Panc1 (cell line): ENCODE measurements at regions not wholly inside any gene's neighbourhood (a gene's known extent, or its start where the extent isn't known, plus 50 kb on each side); places are given as distances from the start of the nearest gene placed in this dataset.
"Not testable (repeated sequence)": the region's sequence is repeated elsewhere in the genome, so short reads cannot be mapped to it uniquely, and the experiment has no call there.

Experiments used
- ATAC-seq: fragments of 200-7000 bp; cut with Tn5 transposase; 2 replicates; pipeline ENCODE4 v1.9.1; 2020; ENCODE audit warnings: mild to moderate bottlenecking, moderate library complexity
- BruUV-seq: library from RNA; stranded (reverse); fragments of 400-500 nt; replicated peaks from 2 replicates; lab custom pipeline; 2021; lab: Mats Ljungman, UMichigan
- CTCF ChIA-PET: fragments of 300-600 bp; sonication (Branson Sonifier 250); formaldehyde crosslinking; loops from one replicate; lab custom pipeline; 2022; ENCODE audit warnings: antibody characterized with exemption; lab: Charles Lee
- POLR2A ChIA-PET: fragments of 300-600 bp; sonication (Branson Sonifier 250); formaldehyde crosslinking; loops from one replicate; lab custom pipeline; 2022; ENCODE audit warnings: antibody characterized with exemption; lab: Charles Lee
- DNase-seq: peaks from one replicate; pipeline ENCODE4 v3.0.0-alpha.2; 2010; ENCODE audit warnings: low read depth, low spot score
- H3K27ac ChIP-seq: 2 replicates; pipeline ENCODE4 v1.5.1; 2011; ENCODE audit warnings: mild to moderate bottlenecking, low read length, inconsistent platforms
- H3K27me3 ChIP-seq: fragments of 200-500 bp; sonication (Bioruptor generic); 2 replicates; pipeline ENCODE4 v1.6.0; 2014; ENCODE audit warnings: low read length, inconsistent platforms; ENCODE audit not compliant: control insufficient read depth, insufficient read depth
- H3K36me3 ChIP-seq: fragments of 200-500 bp; sonication (Bioruptor generic); 2 replicates; pipeline ENCODE4 v1.5.1; 2014; ENCODE audit warnings: inconsistent platforms, mild to moderate bottlenecking, low read length, moderate library complexity; ENCODE audit not compliant: control insufficient read depth, insufficient read depth
- H3K4me1 ChIP-seq: 2 replicates; pipeline ENCODE4 v1.5.1; 2011; ENCODE audit warnings: inconsistent platforms, mild to moderate bottlenecking, low read length, moderate library complexity; ENCODE audit not compliant: control insufficient read depth, insufficient read depth
- H3K4me3 ChIP-seq, 2 experiments: 2 replicates each; pipeline ENCODE4 v1.5.1; 2011 to 2012; ENCODE audit warnings: low read depth in 2 of 2, low read length in 2 of 2, mild to moderate bottlenecking in 2 of 2, inconsistent platforms in 1 of 2, moderate library complexity in 1 of 2
- H3K9me3 ChIP-seq: fragments of 200-500 bp; sonication (Bioruptor generic); 2 replicates; pipeline ENCODE4 v1.5.1; 2014; ENCODE audit warnings: low read depth, mild to moderate bottlenecking, inconsistent platforms, low read length, moderate library complexity; ENCODE audit not compliant: control insufficient read depth, insufficient read depth
- CTCF ChIP-seq: fragments of 450-650 bp; IDR thresholded peaks from 2 replicates; pipeline ENCODE4 v1.5.1; 2017; ENCODE audit warnings: mild to moderate bottlenecking
- POLR2AphosphoS5 ChIP-seq: IDR thresholded peaks from 2 replicates; pipeline ENCODE4 v1.6.1; 2012; ENCODE audit warnings: mild to moderate bottlenecking, low read depth, low read length, moderate library complexity
- REST ChIP-seq, 2 experiments: IDR thresholded peaks; 2 replicates each; pipeline ENCODE4 v1.6.1; 2011 to 2012; ENCODE audit warnings: low read depth in 2 of 2, control low read depth in 1 of 2, low read length in 1 of 2, mild to moderate bottlenecking in 1 of 2, moderate library complexity in 1 of 2; ENCODE audit not compliant: insufficient read depth in 1 of 2
- SIN3A ChIP-seq: IDR thresholded peaks from 2 replicates; pipeline ENCODE4 v1.6.1; 2012; ENCODE audit warnings: low read depth, mild to moderate bottlenecking, low read length, moderate library complexity, borderline replicate concordance; ENCODE audit not compliant: insufficient read depth
- TCF7L2 ChIP-seq: IDR thresholded peaks from 2 replicates; pipeline ENCODE4 v1.6.1; 2011; ENCODE audit warnings: mild to moderate bottlenecking, low read depth, low read length, inconsistent platforms
- in situ Hi-C: cut with HindIII; loops from 2 replicates; pipeline ENCODE4 v1.10.0; 2016; ENCODE audit warnings: low sequenced_read_pairs, low pct_unique_long_range_greater_than_20kb
- intact Hi-C: fragments of 100-400 bp; cut with micrococcal nuclease; formaldehyde crosslinking; loops from one replicate; pipeline ENCODE4 v1.10.0; 2022; ENCODE audit not compliant: unreplicated experiment

GRCh38 chr15:22243440-22244130, 163.3 kb downstream of the OR4M2 start:
- intact Hi-C loops = no loop called here
- no peak overlapping the region for H3K27ac ChIP-seq
- in situ Hi-C loops = no loop called here
- no peaks in the 10 kb centered on the region for H3K27me3 ChIP-seq
- no peaks in the 10 kb centered on the region for H3K9me3 ChIP-seq
- H3K4me1 ChIP-seq = no peaks in the 10 kb centered on the region
- CTCF ChIA-PET = no interaction called here
- POLR2A ChIA-PET = no interaction called here
- no peak for TF ChIP-seq REST (IDR thresholded peaks at IDR 0.05; ENCODE audit: insufficient read depth in 1 of 2, low read depth in 2 of 2, low read length in 1 of 2)
- TF ChIP-seq TCF7L2 = no peak
- TF ChIP-seq CTCF = no peak
- no peak for TF ChIP-seq POLR2AphosphoS5
- no peak for TF ChIP-seq SIN3A
- ATAC-seq = no peak
- BruUV-seq = no TSS peak
- no peak for DNase-seq
- no peaks in the 10 kb centered on the region for H3K36me3 ChIP-seq
- H3K4me3 ChIP-seq = no peak overlapping the region

GRCh38 chr15:22249511-22249910, 169.2 kb downstream of the OR4M2 start:
- intact Hi-C loops, H3K27ac ChIP-seq, H3K4me3 ChIP-seq, in situ Hi-C loops, H3K9me3 ChIP-seq, H3K27me3 ChIP-seq, DNase-seq, POLR2A ChIA-PET, CTCF ChIA-PET, BruUV-seq, H3K36me3 ChIP-seq, ATAC-seq, H3K4me1 ChIP-seq: not testable (repeated sequence)

GRCh38 chr15:22250501-22251290, 170.4 kb downstream of the OR4M2 start:
- intact Hi-C loops, BruUV-seq, H3K27ac ChIP-seq, H3K4me1 ChIP-seq, H3K9me3 ChIP-seq, H3K4me3 ChIP-seq, in situ Hi-C loops, CTCF ChIA-PET, ATAC-seq, DNase-seq, POLR2A ChIA-PET, H3K36me3 ChIP-seq, H3K27me3 ChIP-seq: not testable (repeated sequence)
